Left ventricle myocardium inferior (tissue), 1 donor: ENCODE measurements at regions not wholly inside any gene's neighbourhood (a gene's known extent, or its start where the extent isn't known, plus 50 kb on each side); places are given as distances from the start of the nearest gene placed in this dataset.

Experiments used
- DNase-seq: peaks from one replicate; pipeline ENCODE4 v3.0.0-alpha.2; 2020
- H3K27ac ChIP-seq: fragments of 200-600 bp; replicated peaks from 2 replicates; pipeline ENCODE4 v1.8.0; 2021
- H3K27me3 ChIP-seq: fragments of 200-600 bp; 2 replicates; pipeline ENCODE4 v1.8.0; 2021; ENCODE audit warnings: low read depth
- H3K36me3 ChIP-seq: fragments of 200-600 bp; 2 replicates; pipeline ENCODE4 v1.8.0; 2021
- H3K4me1 ChIP-seq: fragments of 200-600 bp; 2 replicates; pipeline ENCODE4 v1.8.0; 2021
- H3K4me3 ChIP-seq: fragments of 200-600 bp; 2 replicates; pipeline ENCODE4 v1.8.0; 2021; ENCODE audit warnings: mild to moderate bottlenecking, moderate library complexity
- H3K9me3 ChIP-seq: fragments of 200-600 bp; replicated peaks from 2 replicates; pipeline ENCODE4 v1.8.0; 2021
- intact Hi-C: fragments of 100-400 bp; cut with micrococcal nuclease; formaldehyde crosslinking; loops from one replicate; pipeline ENCODE4 v1.11.0; 2022
- TF ChIP-seq, protein P1 (sequence below): fragments of 200-600 bp; IDR thresholded peaks from 2 replicates; pipeline ENCODE4 v1.8.0; 2021; ENCODE audit warnings: antibody characterized with exemption, mild to moderate bottlenecking, borderline replicate concordance
- donor health status: DM: no; HTN: yes; CAD: no; lungs with severe emphysema.

GRCh38 chr16:26733710-26734109 is 333.0 kb upstream of the C16orf82 start:
- TF ChIP-seq, protein P1, sequence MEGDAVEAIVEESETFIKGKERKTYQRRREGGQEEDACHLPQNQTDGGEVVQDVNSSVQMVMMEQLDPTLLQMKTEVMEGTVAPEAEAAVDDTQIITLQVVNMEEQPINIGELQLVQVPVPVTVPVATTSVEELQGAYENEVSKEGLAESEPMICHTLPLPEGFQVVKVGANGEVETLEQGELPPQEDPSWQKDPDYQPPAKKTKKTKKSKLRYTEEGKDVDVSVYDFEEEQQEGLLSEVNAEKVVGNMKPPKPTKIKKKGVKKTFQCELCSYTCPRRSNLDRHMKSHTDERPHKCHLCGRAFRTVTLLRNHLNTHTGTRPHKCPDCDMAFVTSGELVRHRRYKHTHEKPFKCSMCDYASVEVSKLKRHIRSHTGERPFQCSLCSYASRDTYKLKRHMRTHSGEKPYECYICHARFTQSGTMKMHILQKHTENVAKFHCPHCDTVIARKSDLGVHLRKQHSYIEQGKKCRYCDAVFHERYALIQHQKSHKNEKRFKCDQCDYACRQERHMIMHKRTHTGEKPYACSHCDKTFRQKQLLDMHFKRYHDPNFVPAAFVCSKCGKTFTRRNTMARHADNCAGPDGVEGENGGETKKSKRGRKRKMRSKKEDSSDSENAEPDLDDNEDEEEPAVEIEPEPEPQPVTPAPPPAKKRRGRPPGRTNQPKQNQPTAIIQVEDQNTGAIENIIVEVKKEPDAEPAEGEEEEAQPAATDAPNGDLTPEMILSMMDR = no peak
- H3K4me1 ChIP-seq = no peaks in the 10 kb centered on the region
- H3K27me3 ChIP-seq = no peaks in the 10 kb centered on the region
- H3K27ac ChIP-seq = no peak overlapping the region
- H3K36me3 ChIP-seq = no peaks in the 10 kb centered on the region
- DNase-seq = no peak
- intact Hi-C loops = no loop called here
- H3K4me3 ChIP-seq = no peak overlapping the region
- no peaks in the 10 kb centered on the region for H3K9me3 ChIP-seq

DNA sequence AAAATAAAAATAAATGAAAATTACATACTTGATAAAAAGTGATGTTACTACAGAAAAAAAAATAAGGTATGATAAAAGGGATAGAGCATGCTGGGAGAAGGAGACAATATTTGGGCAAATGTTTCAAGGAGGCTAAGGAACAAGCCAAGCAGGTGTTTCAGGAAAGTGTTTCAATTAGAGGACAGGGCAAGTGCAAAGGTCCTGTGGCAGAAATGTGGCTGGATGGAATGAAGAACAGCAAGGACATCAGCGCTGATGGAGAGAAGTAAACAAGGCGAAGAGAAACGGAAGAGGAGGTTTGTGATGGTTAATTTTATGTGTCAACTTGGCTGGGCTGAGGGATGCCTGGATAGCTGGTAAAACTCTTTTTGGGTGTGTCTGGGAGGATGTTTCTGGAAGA is 331.2 kb upstream of the C16orf82 start:
- peaks cover 4% of the 10 kb centered on the region for H3K4me1 ChIP-seq
- no peaks in the 10 kb centered on the region for H3K36me3 ChIP-seq
- H3K27ac ChIP-seq = no peak overlapping the region
- H3K4me3 ChIP-seq = no peak overlapping the region
- TF ChIP-seq, protein P1 = no peak
- H3K27me3 ChIP-seq = no peaks in the 10 kb centered on the region
- no peak for DNase-seq
- intact Hi-C loops = no loop called here
- no peaks in the 10 kb centered on the region for H3K9me3 ChIP-seq

GRCh38 chr16:26736084-26736483 is 330.6 kb upstream of the C16orf82 start:
- Histone ChIP-seq H3K9me3 (no peaks in the 10 kb centered on the region), H3K4me3 (no peak overlapping the region), H3K27me3 (no peaks in the 10 kb centered on the region), H3K4me1 (peaks cover 4% of the 10 kb centered on the region), H3K27ac (no peak overlapping the region), H3K36me3 (no peaks in the 10 kb centered on the region)
- intact Hi-C loops = no loop called here
- TF ChIP-seq, protein P1 = no peak
- no peak for DNase-seq

- TF ChIP-seq, protein P1 = no peak
- no peak for DNase-seq
- no peaks in the 10 kb centered on the region for H3K36me3 ChIP-seq
- H3K4me3 ChIP-seq = no peak overlapping the region
- H3K27ac ChIP-seq = no peak overlapping the region
- H3K9me3 ChIP-seq = no peaks in the 10 kb centered on the region
- H3K4me1 ChIP-seq = peaks cover 13% of the 10 kb centered on the region
- intact Hi-C loops = no loop called here
- no peaks in the 10 kb centered on the region for H3K27me3 ChIP-seq
These were observed 326.0 kb upstream of the C16orf82 start for GRCh38 chr16:26740771-26741170.

DNA sequence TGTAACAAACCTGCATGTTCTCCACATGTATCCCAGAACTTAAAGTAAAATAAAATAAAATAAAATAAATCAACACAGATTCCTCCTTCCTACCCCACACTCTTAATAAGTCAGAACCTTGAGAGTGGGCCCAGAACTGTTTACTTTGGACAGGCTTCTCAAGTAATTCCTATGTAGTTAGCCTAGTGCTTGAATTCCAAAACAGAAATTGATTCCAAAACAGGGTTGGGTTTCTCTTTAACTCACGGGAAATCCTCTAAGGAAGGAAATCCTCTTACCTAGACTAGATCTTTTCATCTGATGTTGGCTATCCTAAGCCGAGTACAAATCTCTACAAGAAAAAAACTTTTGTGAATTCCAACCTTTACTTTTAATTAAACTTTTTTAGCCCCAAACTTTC is 324.7 kb upstream of the C16orf82 start:
- peak overlapping the region; percentile 46 for H3K27ac ChIP-seq
- TF ChIP-seq, protein P1 = no peak
- no peaks in the 10 kb centered on the region for H3K27me3 ChIP-seq
- H3K4me3 ChIP-seq = no peak overlapping the region
- no peaks in the 10 kb centered on the region for H3K9me3 ChIP-seq
- no peak for DNase-seq
- peaks cover 13% of the 10 kb centered on the region for H3K4me1 ChIP-seq
- no peaks in the 10 kb centered on the region for H3K36me3 ChIP-seq
- intact Hi-C loops = no loop called here

DNA sequence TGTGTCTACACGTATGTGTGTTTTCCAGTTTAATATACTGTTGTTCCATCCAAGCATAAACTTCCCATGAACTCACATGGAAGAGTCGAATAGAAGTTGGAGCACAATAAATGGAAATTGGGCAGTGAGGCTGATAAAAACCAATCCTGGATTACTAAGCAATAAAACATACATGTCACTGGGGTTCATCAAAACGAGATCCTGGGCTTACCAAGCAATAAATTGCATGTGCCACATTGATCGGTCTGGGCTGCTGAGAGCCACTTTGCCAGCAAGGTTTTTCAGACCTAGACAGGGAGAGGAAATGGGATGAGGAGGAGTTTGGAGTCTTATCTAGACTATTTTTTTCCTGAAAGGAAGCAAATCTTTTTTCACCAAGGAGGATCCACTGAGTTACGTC is 322.3 kb upstream of the C16orf82 start:
- Histone ChIP-seq H3K4me3 (no peak overlapping the region), H3K27me3 (no peaks in the 10 kb centered on the region), H3K9me3 (no peaks in the 10 kb centered on the region), H3K36me3 (no peaks in the 10 kb centered on the region), H3K4me1 (peaks cover 13% of the 10 kb centered on the region), H3K27ac (no peak overlapping the region)
- TF ChIP-seq, protein P1 = no peak
- DNase-seq = no peak
- intact Hi-C loops = no loop called here
